Natural killer cell treated with Interleukin-12 subunit alpha and Interleukin-12 subunit beta and Interleukin-15 and Interleukin-18, amount 100 ng/mL, for 72 hours (primary cell): ENCODE measurements at regions not wholly inside any gene's neighbourhood (a gene's known extent, or its start where the extent isn't known, plus 50 kb on each side); places are given as distances from the start of the nearest gene placed in this dataset.

Experiments used
- ATAC-seq, 2 donors: fragments of 150-1000 bp; cut with Tn5 transposase in 1 of 2; sonication (Bioruptor Pico), chemical (Tn5 transposase) in 1 of 2; 2 replicates each; pipeline ENCODE4 v1.10.0; 2021
- DNase-seq: peaks from one replicate; pipeline ENCODE4 v3.0.0; 2022; ENCODE audit warnings: low spot score
- H3K27ac Mint-ChIP-seq, 2 donors: 1 replicate in 1 of 2; 2 replicates in 1 of 2; pipeline ENCODE4 v1.8.0; 2022; ENCODE audit warnings: mixed read lengths in 2 of 2, mild to moderate bottlenecking in 1 of 2, moderate library complexity in 1 of 2
- H3K27me3 Mint-ChIP-seq, 2 donors: 1 replicate in 1 of 2; 2 replicates in 1 of 2; pipeline ENCODE4 v1.8.0; 2022; ENCODE audit warnings: mixed read lengths in 2 of 2
- H3K36me3 Mint-ChIP-seq: one replicate; pipeline ENCODE4 v1.8.0; 2022; ENCODE audit warnings: mixed read lengths
- H3K4me1 Mint-ChIP-seq, 2 donors: 1 replicate in 1 of 2; 2 replicates in 1 of 2; pipeline ENCODE4 v1.8.0; 2022; ENCODE audit warnings: low read depth in 2 of 2, mixed read lengths in 2 of 2, mild to moderate bottlenecking in 1 of 2
- H3K4me3 Mint-ChIP-seq: one replicate; pipeline ENCODE4 v1.8.0; 2022; ENCODE audit warnings: mixed read lengths
- H3K9me3 Mint-ChIP-seq: 2 replicates; pipeline ENCODE4 v1.8.0; 2022; ENCODE audit warnings: mixed read lengths

DNA sequence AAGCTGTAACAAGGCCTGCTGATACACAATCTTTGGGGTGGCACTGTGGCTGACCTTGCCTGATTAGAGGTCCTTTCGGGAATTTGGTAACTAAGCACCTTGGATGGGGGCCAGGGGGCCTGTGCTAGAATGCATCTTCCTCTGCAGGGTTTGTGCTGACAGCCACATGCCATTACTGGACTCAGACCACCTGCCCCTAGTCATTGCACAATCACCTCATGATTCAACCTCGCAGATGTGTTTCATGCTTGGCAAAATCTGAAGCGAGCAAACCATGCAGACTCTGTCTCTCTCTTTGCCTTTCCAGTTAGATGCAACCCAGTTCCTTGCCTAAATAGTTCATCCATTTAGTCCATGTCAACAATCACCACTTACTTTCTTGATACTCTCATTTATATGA is 96.5 kb upstream of the ERCC6L2 start:
- ATAC-seq: no peak
- Mint-ChIP-seq H3K4me1 (no peaks in the 10 kb centered on the region), H3K36me3 (no peaks in the 10 kb centered on the region), H3K27me3 (peaks cover 18 to 23% of the 10 kb centered on the region in 2 donors), H3K9me3 (no peaks in the 10 kb centered on the region), H3K4me3 (no peak overlapping the region), H3K27ac (no peak overlapping the region)
- no peak for DNase-seq

DNA sequence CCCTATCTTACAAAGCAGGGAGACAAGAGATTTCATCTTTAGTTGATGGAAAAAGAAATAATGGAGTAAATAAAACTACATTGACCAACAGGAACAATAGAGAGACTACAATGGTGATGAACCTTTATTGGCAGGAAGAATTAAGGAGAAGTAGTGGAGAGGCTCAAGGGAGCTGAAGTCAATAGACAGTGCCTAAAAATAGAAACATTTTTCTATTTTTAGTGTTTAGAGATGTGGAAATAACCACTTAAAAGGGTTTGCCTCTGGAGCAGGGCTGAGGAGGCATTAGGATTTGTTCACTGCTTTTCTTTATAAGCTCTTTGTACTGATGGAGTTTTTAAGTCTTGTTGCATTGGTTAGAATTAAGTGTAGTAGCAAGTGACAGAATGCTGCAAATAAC is 98.4 kb upstream of the ERCC6L2 start:
- no peak overlapping the region for H3K4me3 Mint-ChIP-seq
- H3K27me3 Mint-ChIP-seq: peaks cover 26 to 28% of the 10 kb centered on the region in 2 donors
- H3K9me3 Mint-ChIP-seq: no peaks in the 10 kb centered on the region
- peaks cover 0 to 4% of the 10 kb centered on the region in 2 donors for H3K4me1 Mint-ChIP-seq
- ATAC-seq (no peak), DNase-seq (no peak)
- no peaks in the 10 kb centered on the region for H3K36me3 Mint-ChIP-seq
- no peak overlapping the region for H3K27ac Mint-ChIP-seq

DNA sequence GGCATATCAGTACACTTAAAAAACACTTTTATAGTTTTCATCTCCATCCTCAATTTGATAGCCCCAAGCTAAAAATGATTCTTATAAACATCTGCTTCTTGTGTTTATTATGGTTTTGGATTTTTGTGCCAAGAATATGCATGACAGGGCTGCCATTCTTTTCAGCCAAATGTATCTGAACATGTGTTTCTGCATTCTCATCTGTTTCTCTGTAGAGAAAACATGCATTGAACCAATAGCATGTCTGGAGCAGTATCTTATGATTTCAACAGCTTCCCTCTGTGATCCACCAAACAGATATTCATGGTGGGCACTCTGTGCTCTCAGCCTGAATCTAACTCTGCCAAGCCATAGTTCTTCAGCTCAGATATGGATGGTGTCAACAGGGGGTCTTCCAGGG is 99.3 kb upstream of the ERCC6L2 start:
- Mint-ChIP-seq H3K27ac (no peak overlapping the region), H3K9me3 (no peaks in the 10 kb centered on the region), H3K4me3 (no peak overlapping the region), H3K4me1 (peaks cover 0 to 10% of the 10 kb centered on the region in 2 donors), H3K36me3 (no peaks in the 10 kb centered on the region), H3K27me3 (peaks cover 27 to 36% of the 10 kb centered on the region in 2 donors)
- DNase-seq (no peak), ATAC-seq (no peak)

DNA sequence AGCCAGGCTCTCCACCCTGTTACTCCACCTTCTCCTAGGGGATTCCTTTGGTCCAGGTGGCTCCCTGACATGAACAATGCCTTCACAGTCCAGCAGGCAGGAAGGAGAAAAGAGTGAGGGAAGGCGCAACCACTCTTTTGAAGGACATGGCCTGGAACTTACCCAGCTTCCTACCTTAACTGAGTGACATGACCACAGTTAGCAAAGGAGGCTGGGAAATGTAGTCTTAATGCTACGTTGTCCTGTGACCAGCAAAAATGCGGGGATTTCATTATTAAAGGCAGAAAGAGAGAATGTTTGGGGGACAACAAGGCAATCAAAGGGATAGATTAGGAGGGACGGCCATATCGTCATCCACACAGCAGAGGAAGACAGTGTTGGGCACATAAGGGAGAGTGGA is 100.3 kb upstream of the ERCC6L2 start:
- no peak overlapping the region for H3K4me3 Mint-ChIP-seq
- H3K9me3 Mint-ChIP-seq: no peaks in the 10 kb centered on the region
- H3K4me1 Mint-ChIP-seq: peaks cover 0 to 10% of the 10 kb centered on the region in 2 donors
- H3K27me3 Mint-ChIP-seq: peaks cover 34 to 46% of the 10 kb centered on the region in 2 donors
- DNase-seq: no peak
- no peak for ATAC-seq
- H3K36me3 Mint-ChIP-seq: no peaks in the 10 kb centered on the region
- no peak overlapping the region for H3K27ac Mint-ChIP-seq

DNA sequence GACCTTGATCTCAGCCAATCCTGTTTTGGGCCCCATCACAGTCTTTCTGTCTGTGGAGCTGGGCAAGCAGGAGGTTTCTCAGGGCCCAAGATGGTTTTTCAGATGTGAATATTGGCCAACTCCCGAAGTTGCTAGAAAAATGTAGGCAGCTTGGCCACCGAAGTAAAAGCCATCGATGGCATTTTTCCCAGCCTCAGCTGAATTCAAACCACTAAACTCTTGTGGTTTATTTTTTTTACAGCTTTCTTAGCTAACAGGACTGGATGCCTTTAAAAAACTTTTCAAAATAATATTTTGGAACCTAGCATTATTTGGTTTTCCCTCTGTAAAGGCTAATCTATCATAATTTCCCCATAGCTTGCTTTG is 102.5 kb upstream of the ERCC6L2 start:
- no peak overlapping the region for H3K4me3 Mint-ChIP-seq

DNA sequence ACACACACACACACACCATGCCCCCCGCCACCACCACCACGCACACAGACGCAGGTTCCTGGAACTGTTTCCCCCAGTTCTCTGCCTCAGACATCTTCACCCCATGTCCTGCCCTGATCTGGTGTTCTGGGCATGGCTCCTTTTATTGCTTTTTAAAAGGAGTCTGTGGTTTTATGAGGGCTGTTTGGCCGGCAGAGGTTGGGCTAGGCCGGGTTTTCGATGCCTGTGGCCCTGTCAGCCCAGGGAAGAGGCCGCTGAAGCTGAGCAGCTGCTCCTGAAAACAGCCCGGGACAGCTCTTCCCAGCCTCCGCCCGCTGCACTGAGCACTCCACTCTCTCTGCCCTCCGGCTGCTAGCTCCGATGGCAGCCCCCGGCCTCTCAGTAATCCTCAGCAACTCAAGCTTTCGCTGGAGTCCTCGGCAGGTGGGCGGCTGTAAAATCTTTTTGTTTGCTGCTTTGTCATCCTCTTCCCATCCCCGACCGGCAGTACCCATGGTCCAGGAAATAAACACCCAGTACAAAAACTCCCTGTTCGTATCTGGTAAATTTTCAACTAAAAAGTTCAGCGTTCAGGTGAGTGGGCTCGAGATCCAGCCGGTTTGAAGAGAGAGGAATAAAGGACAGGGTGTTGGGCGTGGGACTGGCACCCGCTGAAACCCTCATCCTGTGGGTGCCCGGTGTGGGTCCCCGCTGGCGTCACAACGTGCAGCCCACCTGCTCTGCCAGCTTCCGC is 103.0 kb upstream of the ERCC6L2 start:
- no peak for ATAC-seq
- no peak for DNase-seq
- Mint-ChIP-seq H3K4me3 (peak overlapping the region; percentile 18), H3K36me3 (no peaks in the 10 kb centered on the region), H3K4me1 (peaks cover 0 to 10% of the 10 kb centered on the region in 2 donors), H3K27ac (peak overlapping the region in 1 of 2 donors; percentile 29), H3K27me3 (peaks cover 31 to 53% of the 10 kb centered on the region in 2 donors), H3K9me3 (no peaks in the 10 kb centered on the region)

More for the DNA sequence above, 102.5 kb upstream of the ERCC6L2 start:
- Mint-ChIP-seq H3K27ac (peak overlapping the region in 1 of 2 donors; percentile 29), H3K9me3 (no peaks in the 10 kb centered on the region), H3K4me1 (peaks cover 0 to 10% of the 10 kb centered on the region in 2 donors), H3K36me3 (no peaks in the 10 kb centered on the region), H3K27me3 (peaks cover 31 to 53% of the 10 kb centered on the region in 2 donors)
- ATAC-seq (no peak), DNase-seq (no peak)

DNA sequence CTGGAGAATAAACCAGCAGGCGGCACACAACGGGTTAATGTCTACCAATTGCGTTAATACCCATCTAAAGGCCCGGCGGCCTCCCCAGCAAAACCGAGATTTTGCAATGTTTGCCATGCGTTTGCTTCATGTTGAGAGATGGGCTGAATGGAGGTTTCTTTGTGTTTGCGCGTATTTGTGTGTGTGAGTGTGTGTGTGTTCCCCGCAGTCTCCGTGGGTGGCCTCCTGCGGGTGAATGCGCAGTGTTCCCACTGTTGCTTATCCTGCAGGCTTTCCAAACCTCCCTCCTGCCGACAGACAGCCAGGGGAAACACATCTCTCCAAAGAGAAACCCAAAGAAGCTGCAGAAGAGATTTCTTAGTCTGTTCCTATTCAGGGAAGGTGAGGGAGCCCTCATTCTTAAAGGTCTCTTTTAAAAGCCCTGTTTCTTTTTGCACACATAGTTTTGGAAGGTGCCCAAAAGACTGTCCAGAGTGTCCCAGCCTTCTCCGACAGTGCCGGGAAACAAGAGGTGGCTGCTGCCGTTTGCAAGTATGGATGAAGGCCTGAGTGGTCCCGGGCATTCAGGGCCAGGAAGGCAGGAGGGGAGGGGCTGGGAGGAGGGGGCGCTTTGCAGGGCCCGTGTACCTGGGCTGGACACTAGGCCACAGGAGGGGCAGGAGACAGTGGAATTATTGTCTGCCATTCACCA is 103.8 kb upstream of the ERCC6L2 start:
- ATAC-seq (no peak), DNase-seq (no peak)
- Mint-ChIP-seq H3K27me3 (peaks cover 31 to 48% of the 10 kb centered on the region in 2 donors), H3K27ac (no peak overlapping the region), H3K36me3 (no peaks in the 10 kb centered on the region), H3K4me1 (peaks cover 0 to 10% of the 10 kb centered on the region in 2 donors), H3K9me3 (no peaks in the 10 kb centered on the region), H3K4me3 (no peak overlapping the region)

DNA sequence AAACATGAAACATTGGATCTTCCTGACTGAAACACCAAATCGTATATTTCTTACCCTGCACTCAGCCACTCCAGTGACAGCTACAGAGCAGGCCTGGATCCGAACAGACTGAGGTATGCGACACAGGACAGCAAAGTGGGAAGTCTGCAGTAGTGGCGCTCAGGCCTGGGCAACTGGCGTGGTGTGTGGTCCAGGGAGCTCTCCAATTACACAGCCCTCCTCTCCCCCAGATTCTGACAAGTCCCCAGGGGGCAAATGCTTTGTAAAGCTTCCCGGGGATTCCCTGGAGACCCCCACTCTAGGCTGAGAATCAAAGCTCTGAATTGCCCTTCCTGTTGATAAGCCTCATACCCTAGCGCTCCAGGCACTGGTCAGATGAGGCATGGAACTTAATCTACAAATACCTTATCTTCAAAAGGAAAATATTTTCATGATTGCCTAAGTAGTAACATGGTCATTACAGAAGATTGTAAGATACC is 104.8 kb upstream of the ERCC6L2 start:
- H3K27me3 Mint-ChIP-seq: peaks cover 34 to 46% of the 10 kb centered on the region in 2 donors
- H3K27ac Mint-ChIP-seq: no peak overlapping the region
- ATAC-seq (no peak), DNase-seq (no peak)
- no peaks in the 10 kb centered on the region for H3K9me3 Mint-ChIP-seq
- H3K36me3 Mint-ChIP-seq: no peaks in the 10 kb centered on the region
- H3K4me1 Mint-ChIP-seq: peaks cover 0 to 10% of the 10 kb centered on the region in 2 donors
- H3K4me3 Mint-ChIP-seq: no peak overlapping the region

DNA sequence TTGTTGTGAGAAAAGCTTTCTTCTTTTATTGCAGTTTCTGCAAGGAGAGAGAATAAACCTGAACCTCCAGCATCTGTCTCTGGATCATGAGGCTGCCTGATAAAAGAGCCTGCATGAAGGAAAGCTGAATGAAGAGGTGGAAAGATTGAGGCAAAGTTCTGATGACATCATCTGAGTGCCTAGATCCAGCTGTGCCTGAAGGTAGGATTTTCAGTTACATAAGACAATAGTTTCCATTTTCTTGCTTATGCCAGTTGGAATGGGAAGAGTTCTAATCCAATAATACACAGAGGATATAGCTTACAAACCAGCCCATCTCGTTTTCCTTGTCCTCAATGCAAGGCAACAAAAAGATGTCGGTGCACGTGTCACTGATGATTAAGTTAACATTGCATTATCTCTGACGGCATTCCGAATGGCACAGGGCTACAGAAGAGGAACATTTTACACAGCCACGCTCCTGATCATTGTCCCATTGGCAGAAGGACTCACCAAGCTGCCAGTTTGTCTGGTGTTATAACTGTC is 105.5 kb upstream of the ERCC6L2 start:
- no peak overlapping the region for H3K4me3 Mint-ChIP-seq
- no peak for ATAC-seq

DNA sequence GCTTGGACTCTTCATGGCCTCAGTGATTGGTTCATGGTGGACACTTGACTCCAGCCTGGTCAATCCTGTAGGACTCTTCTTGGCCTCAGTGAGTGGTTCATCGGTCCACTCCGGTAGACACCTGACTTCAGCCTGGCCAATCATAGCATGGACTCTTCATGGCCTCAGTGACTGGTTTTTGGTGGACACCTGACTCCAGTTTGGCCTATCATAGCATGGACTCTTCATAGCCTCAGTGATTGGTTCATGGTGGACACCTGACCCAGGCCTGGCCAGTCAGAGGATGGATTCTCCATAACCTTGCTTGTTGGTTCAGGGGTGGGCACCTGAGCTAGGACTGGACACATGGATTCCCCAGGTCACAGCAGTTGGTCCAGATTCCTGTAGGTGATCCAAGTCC is 106.0 kb upstream of the ERCC6L2 start:
- H3K27me3 Mint-ChIP-seq: peaks cover 28 to 42% of the 10 kb centered on the region in 2 donors
- H3K27ac Mint-ChIP-seq: no peak overlapping the region
- H3K4me1 Mint-ChIP-seq: peaks cover 0 to 10% of the 10 kb centered on the region in 2 donors
- DNase-seq: no peak
- no peaks in the 10 kb centered on the region for H3K9me3 Mint-ChIP-seq
- peak in 1 of 2 donors; percentile 19 for ATAC-seq
- H3K4me3 Mint-ChIP-seq: no peak overlapping the region
- H3K36me3 Mint-ChIP-seq: no peaks in the 10 kb centered on the region

More for the DNA sequence above, 105.5 kb upstream of the ERCC6L2 start:
- H3K27me3 Mint-ChIP-seq: peaks cover 31 to 44% of the 10 kb centered on the region in 2 donors
- no peak for DNase-seq
- no peak overlapping the region for H3K27ac Mint-ChIP-seq
- peaks cover 0 to 10% of the 10 kb centered on the region in 2 donors for H3K4me1 Mint-ChIP-seq
- no peaks in the 10 kb centered on the region for H3K36me3 Mint-ChIP-seq
- no peaks in the 10 kb centered on the region for H3K9me3 Mint-ChIP-seq

DNA sequence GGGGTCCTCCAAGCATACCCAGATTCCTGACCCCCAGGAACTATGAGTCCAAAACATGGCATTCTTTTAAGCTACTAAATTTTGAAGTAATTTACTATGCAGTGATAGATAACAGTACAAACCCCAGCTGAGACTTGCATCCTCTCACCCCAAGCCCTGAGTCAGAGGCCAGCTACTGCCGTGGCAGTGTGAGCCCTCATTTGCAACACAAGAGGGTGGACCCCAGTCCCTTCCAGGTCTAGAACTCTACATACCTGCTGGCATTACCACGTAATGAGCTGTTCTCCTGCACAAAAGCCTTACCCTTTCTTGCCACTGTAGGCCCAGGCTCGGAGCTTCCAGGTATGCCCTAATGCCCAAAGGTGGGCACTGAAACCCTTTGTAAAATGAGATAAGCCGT is 108.6 kb upstream of the ERCC6L2 start:
- Mint-ChIP-seq H3K36me3 (no peaks in the 10 kb centered on the region), H3K4me1 (peaks cover 10 to 14% of the 10 kb centered on the region in 2 donors), H3K27ac (no peak overlapping the region), H3K27me3 (peaks cover 31 to 33% of the 10 kb centered on the region in 2 donors), H3K9me3 (peaks cover 4% of the 10 kb centered on the region), H3K4me3 (no peak overlapping the region)
- DNase-seq (no peak), ATAC-seq (no peak)

DNA sequence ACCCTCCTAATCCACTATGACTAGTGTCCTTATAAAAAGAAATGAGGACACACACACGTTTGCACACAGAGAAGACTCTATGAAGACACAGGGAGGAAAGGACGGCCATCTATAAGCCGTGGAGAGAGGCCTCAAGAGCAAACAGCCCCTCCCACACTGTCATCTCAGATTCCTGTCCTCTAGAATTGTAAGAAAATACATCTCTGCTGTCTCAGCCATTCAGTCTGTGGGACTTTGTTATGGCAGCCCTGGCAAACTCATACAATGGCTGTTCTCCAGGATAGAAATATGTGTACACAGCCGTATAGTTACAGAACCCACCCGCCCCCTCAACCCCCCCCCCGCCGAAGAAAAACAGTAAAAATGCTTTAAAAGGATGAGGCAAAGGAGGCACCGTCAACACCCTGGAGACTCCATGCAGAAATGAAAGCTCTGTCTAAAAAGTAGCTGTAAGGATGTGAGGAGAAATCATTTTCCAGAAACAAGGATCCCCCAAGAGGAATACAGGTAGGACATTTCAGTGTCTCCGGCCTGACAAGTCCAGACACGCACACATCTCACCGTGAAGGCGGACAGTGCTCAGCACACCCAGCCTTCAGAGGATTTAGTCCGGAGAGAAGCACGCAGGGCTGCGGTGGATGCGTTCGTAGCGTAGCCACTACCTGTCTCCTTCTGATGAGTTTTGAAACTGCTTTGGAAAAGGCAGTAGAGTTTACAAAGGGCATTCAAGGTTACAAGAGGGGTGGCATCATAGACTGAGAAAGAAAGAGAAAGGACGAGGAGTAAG is 110.8 kb upstream of the ERCC6L2 start:
- no peaks in the 10 kb centered on the region for H3K36me3 Mint-ChIP-seq
- ATAC-seq (no peak), DNase-seq (no peak)
- H3K27me3 Mint-ChIP-seq: peaks cover 14 to 22% of the 10 kb centered on the region in 2 donors
- no peak overlapping the region for H3K27ac Mint-ChIP-seq
- H3K4me3 Mint-ChIP-seq: no peak overlapping the region
- H3K4me1 Mint-ChIP-seq: peaks cover 8 to 13% of the 10 kb centered on the region in 2 donors
- peaks cover 4% of the 10 kb centered on the region for H3K9me3 Mint-ChIP-seq

DNA sequence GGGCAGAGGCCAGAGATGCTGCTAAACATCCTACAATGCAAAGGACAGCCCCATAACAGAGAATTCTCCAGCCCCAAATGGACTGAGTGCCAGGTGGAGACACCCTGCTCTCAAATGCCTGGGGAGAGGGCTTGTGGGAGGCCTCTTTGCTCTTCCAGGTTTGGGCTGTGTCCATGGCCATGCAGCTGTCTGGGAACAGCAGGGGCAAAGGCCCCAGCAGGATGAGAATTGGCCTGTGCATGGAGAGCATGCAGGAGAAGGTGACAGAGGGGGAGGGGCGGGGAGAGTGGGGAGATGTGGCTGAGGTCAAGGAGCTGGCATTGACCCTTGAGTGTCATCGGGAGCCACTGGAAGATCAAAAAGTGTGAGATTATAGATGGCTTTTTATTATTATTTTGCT is 111.5 kb upstream of the ERCC6L2 start:
- peaks cover 11 to 21% of the 10 kb centered on the region in 2 donors for H3K27me3 Mint-ChIP-seq
- no peak for ATAC-seq

More for the DNA sequence above, 111.5 kb upstream of the ERCC6L2 start:
- Mint-ChIP-seq H3K9me3 (peaks cover 4% of the 10 kb centered on the region), H3K36me3 (no peaks in the 10 kb centered on the region), H3K27ac (no peak overlapping the region), H3K4me3 (no peak overlapping the region), H3K4me1 (peaks cover 8 to 13% of the 10 kb centered on the region in 2 donors)
- no peak for DNase-seq
